ENCODE measurements at regions not wholly inside any gene's neighbourhood (a gene's known extent, or its start where the extent isn't known, plus 50 kb on each side); places are given as distances from the start of the nearest gene placed in this dataset.
A peak's percentile ranks its signal among the peaks of the same experiment; 100 is the strongest.

- Histone ChIP-seq H3K36me3 (ENCODE audit: control insufficient read depth, insufficient read depth, low read length) (no peaks in the 10 kb centered on the region), H3K4me3 (ENCODE audit: low read depth, low read length) (no peak overlapping the region), H3K27me3 (ENCODE audit: control insufficient read depth, insufficient read depth, low read length) (no peaks in the 10 kb centered on the region)
- FAIRE-seq, result no peak
- peak; percentile 65 for TF ChIP-seq CTCF (IDR thresholded peaks at IDR 0.05; ENCODE audit: insufficient read depth, low read length, severe bottlenecking)
- DNase-seq (ENCODE audit: low read depth), result no peak
These were observed 172.7 kb upstream of the OR4E1 start for GRCh38 chr14:21846227-21846885.

DNA sequence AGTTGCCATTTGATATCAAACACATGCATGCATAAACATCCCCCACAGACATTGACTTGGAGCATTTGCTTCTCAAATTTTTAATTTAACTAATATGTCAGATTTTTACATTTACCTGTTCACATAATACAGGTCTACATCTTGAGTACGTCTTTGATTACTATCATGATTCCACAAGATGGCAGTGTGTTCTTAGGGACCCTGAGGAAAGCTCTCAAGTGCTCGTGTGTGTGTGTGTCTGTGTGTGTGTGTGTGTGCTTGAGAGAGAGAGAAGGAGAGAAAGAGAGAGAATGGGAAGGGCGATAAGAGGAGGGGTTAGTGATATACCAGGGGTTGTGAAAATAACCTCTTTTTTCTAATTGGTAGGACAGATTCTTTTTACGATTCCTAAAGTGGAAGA lies 167.1 kb upstream of the OR4E1 start:
- FAIRE-seq (no peak), DNase-seq (ENCODE audit: low read depth) (peak; percentile 27)
- no peaks in the 10 kb centered on the region for H3K36me3 ChIP-seq (ENCODE audit: control insufficient read depth, insufficient read depth, low read length)
- TF ChIP-seq CTCF (IDR thresholded peaks at IDR 0.05; ENCODE audit: insufficient read depth, low read length, severe bottlenecking), result no peak
- no peak overlapping the region for H3K4me3 ChIP-seq (ENCODE audit: low read depth, low read length)
- H3K27me3 ChIP-seq (ENCODE audit: control insufficient read depth, insufficient read depth, low read length), result no peaks in the 10 kb centered on the region

- no peak for TF ChIP-seq CTCF (IDR thresholded peaks at IDR 0.05; ENCODE audit: insufficient read depth, low read length, severe bottlenecking)
- Histone ChIP-seq H3K27me3 (ENCODE audit: control insufficient read depth, insufficient read depth, low read length) (no peaks in the 10 kb centered on the region), H3K36me3 (ENCODE audit: control insufficient read depth, insufficient read depth, low read length) (no peaks in the 10 kb centered on the region), H3K4me3 (ENCODE audit: low read depth, low read length) (no peak overlapping the region)
- no peak for FAIRE-seq
- no peak for DNase-seq (ENCODE audit: low read depth)
These were observed 160.2 kb upstream of the OR4E1 start for GRCh38 chr14:21833836-21834235.

- H3K36me3 ChIP-seq (ENCODE audit: control insufficient read depth, insufficient read depth, low read length), result no peaks in the 10 kb centered on the region
- no peak for FAIRE-seq
- no peak for DNase-seq (ENCODE audit: low read depth)
- TF ChIP-seq CTCF (IDR thresholded peaks at IDR 0.05; ENCODE audit: insufficient read depth, low read length, severe bottlenecking), result no peak
- peaks cover 2% of the 10 kb centered on the region for H3K27me3 ChIP-seq (ENCODE audit: control insufficient read depth, insufficient read depth, low read length)
- no peak overlapping the region for H3K4me3 ChIP-seq (ENCODE audit: low read depth, low read length)
These were observed 152.2 kb upstream of the OR4E1 start for GRCh38 chr14:21825845-21826244.

DNA sequence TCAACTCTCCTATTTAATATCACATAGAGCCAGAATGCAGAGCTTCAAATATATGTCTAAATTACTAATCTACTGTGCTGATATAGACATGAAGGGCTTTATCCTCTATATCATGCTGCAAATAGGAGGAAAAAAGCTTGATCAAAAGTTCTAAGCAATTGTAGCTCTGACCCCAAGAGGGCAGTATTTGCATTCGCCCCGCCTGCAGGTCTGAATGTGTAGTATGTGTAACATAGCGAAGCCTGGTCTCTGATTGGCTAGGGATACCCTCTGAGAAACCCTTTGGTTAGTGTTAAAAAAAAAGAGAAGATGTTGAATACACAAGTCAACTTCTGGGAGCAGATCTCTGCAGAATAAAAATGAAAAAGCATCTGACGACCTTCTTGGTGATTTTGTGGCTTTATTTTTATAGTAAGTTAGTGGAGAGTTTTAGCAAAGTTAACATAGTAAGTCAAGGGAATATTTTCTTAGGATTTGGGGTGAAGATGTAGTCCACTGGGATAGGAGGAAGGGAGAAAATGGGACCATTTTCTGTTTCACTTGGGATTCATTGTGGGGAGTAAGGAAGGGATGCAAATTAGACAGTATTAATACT lies 151.6 kb upstream of the OR4E1 start:
- H3K27me3 ChIP-seq (ENCODE audit: control insufficient read depth, insufficient read depth, low read length), result peaks cover 2% of the 10 kb centered on the region
- FAIRE-seq (no peak), DNase-seq (ENCODE audit: low read depth) (peak; percentile 62)
- H3K4me3 ChIP-seq (ENCODE audit: low read depth, low read length), result no peak overlapping the region
- no peaks in the 10 kb centered on the region for H3K36me3 ChIP-seq (ENCODE audit: control insufficient read depth, insufficient read depth, low read length)
- TF ChIP-seq CTCF (IDR thresholded peaks at IDR 0.05; ENCODE audit: insufficient read depth, low read length, severe bottlenecking), result peak; percentile 59

- no peak overlapping the region for H3K4me3 ChIP-seq (ENCODE audit: low read depth, low read length)
- TF ChIP-seq CTCF (IDR thresholded peaks at IDR 0.05; ENCODE audit: insufficient read depth, low read length, severe bottlenecking), result no peak
- FAIRE-seq, result no peak
- no peaks in the 10 kb centered on the region for H3K36me3 ChIP-seq (ENCODE audit: control insufficient read depth, insufficient read depth, low read length)
- peak; percentile 35 for DNase-seq (ENCODE audit: low read depth)
- H3K27me3 ChIP-seq (ENCODE audit: control insufficient read depth, insufficient read depth, low read length), result peaks cover 2% of the 10 kb centered on the region
These were observed 148.5 kb upstream of the OR4E1 start for GRCh38 chr14:21822109-21822508.
